ENCODE measurements at regions not wholly inside any gene's neighbourhood (a gene's known extent, or its start where the extent isn't known, plus 50 kb on each side); places are given as distances from the start of the nearest gene placed in this dataset.

DNA sequence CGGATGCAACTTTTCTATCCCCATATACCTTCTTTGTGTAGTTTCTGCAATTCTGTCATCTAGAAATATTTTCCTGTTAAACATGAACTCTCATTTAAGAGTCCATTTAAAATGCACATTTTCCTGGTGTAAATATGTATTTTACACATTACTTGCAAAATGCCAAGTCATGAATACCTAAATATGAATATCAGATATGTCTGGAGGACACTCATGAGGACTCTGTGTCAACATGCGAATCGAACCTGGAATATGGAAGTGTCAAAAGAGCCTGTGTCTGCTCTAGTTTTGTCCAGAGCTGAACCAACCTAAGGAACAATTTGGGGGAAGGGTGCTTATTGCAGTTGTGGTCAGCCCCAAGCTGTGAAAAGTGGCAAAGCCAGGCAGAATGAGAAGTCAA lies 163.7 kb upstream of the CELF2 start:
- dilution Hi-C loops (cut with MboI; ENCODE audit: extremely low pct_ligation_motif_present, low sequenced_read_pairs), result no loop called here

More for the DNA sequence above, 163.7 kb upstream of the CELF2 start:
- no peaks in the 10 kb centered on the region for H3K36me3 ChIP-seq (ENCODE audit: control insufficient read depth in 2 of 2, extremely low read depth in 1 of 2, insufficient read depth in 2 of 2, low read length in 2 of 2)
- no peaks in the 10 kb centered on the region for H3K4me1 ChIP-seq (ENCODE audit: control insufficient read depth, extremely low read depth, insufficient read depth, low read length)
- POLR2A ChIA-PET, result no interaction called here
- no peak for FAIRE-seq
- no peaks in the 10 kb centered on the region for H3K27me3 ChIP-seq (ENCODE audit: control insufficient read depth in 2 of 2, insufficient read depth in 2 of 2, low read length in 2 of 2)
- no peak overlapping the region for H3K4me3 ChIP-seq (replicated peaks in 1 of 3; ENCODE audit: insufficient read depth in 1 of 3, low read depth in 1 of 3, low read length in 3 of 3)
- H2AFZ ChIP-seq (ENCODE audit: low read depth, low read length), result no peak overlapping the region
- H3K27ac ChIP-seq (ENCODE audit: insufficient read depth, low read depth, low read length), result no peak overlapping the region
- no peaks in the 10 kb centered on the region for H3K9me3 ChIP-seq (replicated peaks; ENCODE audit: control insufficient read depth, insufficient read depth, low read length)
- H3K4me2 ChIP-seq (ENCODE audit: insufficient read depth, low read length), result no peak overlapping the region
- no peaks in the 10 kb centered on the region for H3K79me2 ChIP-seq (ENCODE audit: control insufficient read depth, insufficient read depth, low read length)
- no peak for DNase-seq (ENCODE audit: low read depth, low spot score)
- H4K20me1 ChIP-seq (replicated peaks; ENCODE audit: control insufficient read depth, extremely low read depth, insufficient read depth, low read length), result no peaks in the 10 kb centered on the region
- intact Hi-C loops (cut with micrococcal nuclease), result no loop called here
- no peaks in the 10 kb centered on the region for H3K9me1 ChIP-seq (replicated peaks; ENCODE audit: control insufficient read depth, extremely low read depth, insufficient read depth, low read length)
- TF ChIP-seq POLR2AphosphoS5 (IDR thresholded peaks at IDR 0.05; ENCODE audit: insufficient read depth, low read depth, low read length), result no peak
- TF ChIP-seq, protein P1, sequence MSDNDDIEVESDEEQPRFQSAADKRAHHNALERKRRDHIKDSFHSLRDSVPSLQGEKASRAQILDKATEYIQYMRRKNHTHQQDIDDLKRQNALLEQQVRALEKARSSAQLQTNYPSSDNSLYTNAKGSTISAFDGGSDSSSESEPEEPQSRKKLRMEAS (IDR thresholded peaks at IDR 0.05; ENCODE audit: insufficient read depth, insufficient read length), result no peak
- no peak for TF ChIP-seq FOS (IDR thresholded peaks at IDR 0.05; ENCODE audit: borderline replicate concordance, insufficient read depth, low read length)
- no peak for TF ChIP-seq EZH2 (IDR thresholded peaks at IDR 0.05; ENCODE audit: borderline replicate concordance, low read depth, low read length, severe bottlenecking)
- TF ChIP-seq CTCF (IDR thresholded peaks at IDR 0.05; ENCODE audit: extremely low read depth in 1 of 2, insufficient read depth in 1 of 2, low read depth in 1 of 2, low read length in 2 of 2), result no peak
- no peak for TF ChIP-seq GATA2 (IDR thresholded peaks at IDR 0.05; ENCODE audit: insufficient read depth, insufficient read length, low read depth, low read length)
- no peak for TF ChIP-seq MYC (IDR thresholded peaks at IDR 0.05; ENCODE audit: low read depth, low read length)
- TF ChIP-seq JUN (IDR thresholded peaks at IDR 0.05; ENCODE audit: borderline replicate concordance, insufficient read depth, insufficient read length, low read depth), result no peak
- TF ChIP-seq POLR2A (IDR thresholded peaks at IDR 0.05; ENCODE audit: low read depth, low read length), result no peak
- no TSS peak for BruUV-seq (replicated peaks)
- H3K9ac ChIP-seq (replicated peaks; ENCODE audit: extremely low read depth, insufficient read depth, low read length), result no peak overlapping the region
- CTCF ChIA-PET, result no interaction called here

All from endothelial cell of umbilical vein (primary cell).